ENCODE measurements at regions not wholly inside any gene's neighbourhood (a gene's known extent, or its start where the extent isn't known, plus 50 kb on each side); places are given as distances from the start of the nearest gene placed in this dataset.
"Not testable (repeated sequence)": the region's sequence is repeated elsewhere in the genome, so short reads cannot be mapped to it uniquely, and the experiment has no call there.

GRCh38 chr12:91743280-91743679 lies 402.4 kb downstream of the BTG1 start:
- intact Hi-C loops (cut with micrococcal nuclease) = no loop called here
- ATAC-seq = no peak
- DNase-seq = no peak

- DNase-seq = no peak
- ATAC-seq = no peak
- intact Hi-C loops (cut with micrococcal nuclease) = no loop called here
Observed at GRCh38 chr12:91741932-91742331, 403.7 kb downstream of the BTG1 start.

- DNase-seq; intact Hi-C loops (cut with micrococcal nuclease); ATAC-seq: not testable (repeated sequence)
Observed at GRCh38 chr12:91733846-91734245, 411.8 kb downstream of the BTG1 start.

GRCh38 chr12:91732086-91732485 lies 413.6 kb downstream of the BTG1 start:
- intact Hi-C loops (cut with micrococcal nuclease) = no loop called here
- DNase-seq = no peak
- no peak for ATAC-seq

DNA sequence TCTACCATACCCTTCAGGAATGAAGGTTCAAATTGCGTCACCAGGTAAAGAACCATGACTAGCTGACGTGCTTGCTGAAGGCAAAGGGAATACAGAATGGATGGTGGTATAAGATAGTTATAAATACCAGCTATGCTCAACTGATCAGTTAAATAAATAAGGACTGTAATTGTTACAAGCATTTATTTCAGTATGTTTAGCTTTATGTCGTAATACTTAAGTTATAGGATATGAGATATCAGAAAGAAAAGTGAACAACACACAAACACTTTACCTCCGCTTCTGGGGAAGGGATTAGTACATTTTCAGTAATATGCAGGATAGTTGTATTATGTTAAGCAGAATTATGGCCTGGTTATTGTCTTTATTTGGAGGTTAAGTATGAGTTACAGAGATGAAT lies 416.1 kb downstream of the BTG1 start:
- DNase-seq = no peak
- intact Hi-C loops (cut with micrococcal nuclease) = no loop called here
- no peak for ATAC-seq

DNA sequence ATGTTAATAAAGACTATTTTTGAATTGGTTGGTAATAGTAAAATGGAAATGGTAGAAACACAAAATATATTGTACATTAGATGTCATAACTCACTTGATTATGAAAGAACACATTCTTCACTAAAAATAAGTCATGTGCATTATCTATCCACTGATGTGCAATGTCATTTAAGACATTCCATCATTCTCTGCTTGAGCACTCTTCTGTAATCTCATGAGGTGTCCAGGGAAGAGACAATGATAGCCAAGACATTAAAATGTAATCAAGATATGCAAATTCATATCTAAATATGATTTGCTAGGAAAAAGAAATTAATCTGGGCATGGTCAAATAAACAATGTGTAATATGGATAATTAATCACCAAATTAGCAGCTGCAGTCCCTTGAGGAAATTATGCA lies 422.5 kb downstream of the BTG1 start:
- ATAC-seq (no peak), DNase-seq (no peak)
- intact Hi-C loops (cut with micrococcal nuclease) = no loop called here

GRCh38 chr12:91722072-91722471 lies 423.6 kb downstream of the BTG1 start:
- ATAC-seq (no peak), DNase-seq (no peak)
- intact Hi-C loops (cut with micrococcal nuclease) = no loop called here

GRCh38 chr12:91721023-91721422 lies 424.6 kb downstream of the BTG1 start:
- no peak for DNase-seq
- no peak for ATAC-seq
- intact Hi-C loops (cut with micrococcal nuclease) = no loop called here

GRCh38 chr12:91718326-91718725 lies 427.3 kb downstream of the BTG1 start:
- ATAC-seq (no peak), DNase-seq (no peak)
- intact Hi-C loops (cut with micrococcal nuclease) = no loop called here

GRCh38 chr12:91717804-91718203 lies 427.8 kb downstream of the BTG1 start:
- ATAC-seq (no peak), DNase-seq (no peak)
- intact Hi-C loops (cut with micrococcal nuclease) = no loop called here

- DNase-seq; ATAC-seq; intact Hi-C loops (cut with micrococcal nuclease): not testable (repeated sequence)
Observed at GRCh38 chr12:91711925-91712324, 433.7 kb downstream of the BTG1 start.

DNA sequence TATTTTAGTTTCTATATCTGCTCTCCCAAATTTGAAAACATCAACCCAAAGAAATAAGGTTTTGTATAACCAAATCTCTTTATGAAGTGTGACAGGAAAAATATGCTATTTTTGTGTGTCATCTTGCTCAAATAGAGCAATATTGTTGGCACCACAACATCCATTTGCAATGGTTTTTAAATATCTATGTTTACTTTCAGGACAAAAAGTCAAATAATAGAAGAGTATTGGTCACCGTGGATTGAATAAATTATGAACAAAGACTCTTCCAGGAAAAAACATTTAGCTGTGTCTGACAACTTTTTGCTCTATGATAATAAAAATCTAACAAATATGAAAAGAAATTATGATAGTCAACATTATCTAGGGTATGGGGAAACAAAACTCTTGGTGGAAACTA lies 439.2 kb downstream of the BTG1 start:
- DNase-seq = no peak
- ATAC-seq = no peak
- intact Hi-C loops (cut with micrococcal nuclease) = no loop called here

- ATAC-seq = no peak
- no peak for DNase-seq
- intact Hi-C loops (cut with micrococcal nuclease) = no loop called here
Observed at GRCh38 chr12:91704446-91704845, 441.2 kb downstream of the BTG1 start.

- intact Hi-C loops (cut with micrococcal nuclease) = no loop called here
- DNase-seq (no peak), ATAC-seq (no peak)
Observed at GRCh38 chr12:91703491-91704283, 442.0 kb downstream of the BTG1 start.

GRCh38 chr12:91702843-91703425 lies 442.7 kb downstream of the BTG1 start:
- no peak for DNase-seq
- intact Hi-C loops (cut with micrococcal nuclease) = no loop called here
- ATAC-seq = no peak

DNA sequence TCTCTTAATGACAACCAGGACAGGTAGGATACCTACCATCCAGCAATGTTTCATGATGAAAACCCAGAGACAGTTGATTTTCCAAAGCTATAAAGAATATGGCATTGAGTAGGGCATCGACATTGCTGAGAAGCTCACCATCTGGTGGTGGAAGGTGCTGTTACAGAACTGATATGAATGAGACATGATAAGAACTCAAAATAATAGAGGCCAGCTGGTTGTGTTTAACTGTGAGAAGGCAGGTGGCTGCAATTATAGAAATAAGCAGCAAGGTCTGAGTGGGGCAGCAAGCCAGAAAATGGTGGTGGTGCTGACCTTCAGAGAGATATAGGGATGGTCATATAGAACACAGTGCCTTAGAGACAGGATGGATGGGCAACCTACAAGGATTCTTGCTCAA lies 449.7 kb downstream of the BTG1 start:
- intact Hi-C loops (cut with micrococcal nuclease) = no loop called here
- DNase-seq = no peak
- ATAC-seq = no peak

- DNase-seq; intact Hi-C loops (cut with micrococcal nuclease); ATAC-seq: not testable (repeated sequence)
Observed at GRCh38 chr12:91695406-91695805, 450.2 kb downstream of the BTG1 start.

DNA sequence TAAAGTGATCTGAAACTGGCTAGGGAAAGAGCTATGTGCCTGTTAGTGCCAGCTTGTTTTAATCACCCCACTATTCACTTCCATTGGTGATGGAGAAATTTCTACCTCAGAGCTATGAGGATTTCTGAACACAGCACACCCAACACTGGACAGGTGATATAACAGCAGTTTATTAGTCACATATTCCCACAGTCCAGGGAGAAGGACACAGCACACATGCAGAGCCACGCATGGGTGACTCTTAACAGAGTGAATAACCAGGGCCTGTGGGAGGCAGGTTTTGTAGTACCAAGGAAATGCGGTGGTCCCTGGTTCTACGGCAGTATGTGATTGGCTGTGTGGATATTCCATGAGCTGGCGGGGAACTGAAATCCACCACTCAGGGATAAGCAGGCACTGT lies 455.1 kb downstream of the BTG1 start:
- DNase-seq (no peak), ATAC-seq (no peak)
- intact Hi-C loops (cut with micrococcal nuclease) = no loop called here

DNA sequence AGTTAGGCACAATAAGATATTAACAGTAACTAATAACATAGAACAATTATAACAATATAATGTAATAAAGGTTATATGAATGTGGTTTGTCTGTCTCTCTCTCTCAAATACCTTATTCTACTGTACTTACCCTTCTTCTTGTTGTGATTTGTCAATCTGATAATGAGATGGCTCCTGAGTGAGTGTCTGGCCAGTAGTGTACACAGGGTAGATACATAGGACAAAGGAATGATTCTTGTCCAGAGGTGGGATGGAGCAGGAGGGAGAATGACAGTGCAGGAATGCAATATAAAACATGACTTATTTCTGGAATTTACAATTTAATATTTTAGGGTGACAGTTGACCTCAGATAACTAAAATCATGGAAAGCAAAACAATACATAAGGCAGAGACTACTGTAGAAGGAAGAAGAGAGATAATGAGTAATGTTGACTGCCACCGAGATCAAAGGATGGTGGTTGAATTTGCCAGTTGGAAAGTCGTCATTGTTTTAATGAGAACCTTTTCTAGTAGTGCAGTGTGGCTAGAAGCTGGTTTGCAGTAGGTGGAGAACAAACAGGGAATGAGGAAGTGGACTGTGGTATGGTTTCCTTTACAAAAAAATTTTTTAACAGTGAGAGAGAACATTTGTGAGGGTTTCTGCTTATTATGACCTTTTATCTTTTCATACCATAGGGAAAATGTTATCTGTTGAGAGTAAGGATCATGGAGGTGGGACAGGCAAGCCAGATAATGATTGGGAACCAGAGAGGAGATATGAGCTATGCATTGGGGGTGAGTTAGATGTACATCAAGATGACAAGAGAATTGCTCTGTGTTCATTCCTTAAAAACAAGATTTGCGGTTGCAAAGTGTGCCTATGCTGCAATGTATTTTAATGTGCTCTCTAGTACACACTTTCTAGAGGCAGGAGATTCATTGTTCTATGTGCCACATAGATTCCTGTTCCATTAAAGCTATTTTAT lies 458.3 kb downstream of the BTG1 start:
- ATAC-seq = no peak
- intact Hi-C loops (cut with micrococcal nuclease) = no loop called here
- no peak for DNase-seq

- DNase-seq = no peak
- ATAC-seq = no peak
- intact Hi-C loops (cut with micrococcal nuclease) = no loop called here
Observed at GRCh38 chr12:91685917-91686316, 459.7 kb downstream of the BTG1 start.
